IMR-90 (cell line): ENCODE measurements at regions not wholly inside any gene's neighbourhood (a gene's known extent, or its start where the extent isn't known, plus 50 kb on each side); places are given as distances from the start of the nearest gene placed in this dataset.

Experiments used
- ATAC-seq: fragments of 200-7000 bp; cut with Tn5 transposase; 2 replicates; pipeline ENCODE4 v1.9.1; 2020; ENCODE audit warnings: low read depth, mild to moderate bottlenecking, moderate library complexity
- BruUV-seq: library from RNA; stranded (reverse); fragments of 400-500 nt; replicated peaks from 2 replicates; lab custom pipeline; 2021; lab: Mats Ljungman, UMichigan
- CTCF ChIA-PET: fragments of 300-600 bp; formaldehyde crosslinking; extraction: SDS; loops from one replicate; lab custom pipeline; 2021; ENCODE audit warnings: antibody characterized with exemption; lab: Yijun Ruan, JAX
- POLR2A ChIA-PET: fragments of 300-600 bp; sonication (Branson Sonifier 250); formaldehyde crosslinking; loops from one replicate; lab custom pipeline; 2022; ENCODE audit warnings: antibody characterized with exemption; ENCODE audit not compliant: unreplicated experiment; lab: Charles Lee
- DNase-seq: peaks from one replicate; pipeline ENCODE4 v3.0.0; 2013
- H2AFZ ChIP-seq: replicated peaks from 2 replicates; pipeline ENCODE3; 2013; ENCODE audit warnings: low read length, mild to moderate bottlenecking; ENCODE audit not compliant: poor library complexity
- H2AK5ac ChIP-seq: 2 replicates; pipeline ENCODE4 v1.6.1; 2013; ENCODE audit warnings: low read depth, low read length, inconsistent platforms
- H2AK9ac ChIP-seq: replicated peaks from 2 replicates; pipeline ENCODE3; 2013; ENCODE audit warnings: mild to moderate bottlenecking, low read depth, low read length, moderate library complexity; ENCODE audit not compliant: poor library complexity
- H2BK120ac ChIP-seq: 2 replicates; pipeline ENCODE4 v1.6.1; 2013; ENCODE audit warnings: low read depth, low read length, inconsistent platforms
- H2BK15ac ChIP-seq: 3 replicates; pipeline ENCODE4 v1.6.1; 2013; ENCODE audit warnings: low read depth, low read length, inconsistent platforms
- H2BK20ac ChIP-seq: 2 replicates; pipeline ENCODE4 v1.6.1; 2013; ENCODE audit warnings: low read depth, mild to moderate bottlenecking, inconsistent platforms, low read length, moderate library complexity
- H2BK5ac ChIP-seq: 2 replicates; pipeline ENCODE4 v1.6.1; 2013; ENCODE audit warnings: mild to moderate bottlenecking, low read depth, low read length, inconsistent platforms; ENCODE audit not compliant: poor library complexity, severe bottlenecking
- H3K14ac ChIP-seq: replicated peaks from 2 replicates; pipeline ENCODE4 v1.6.1; 2013; ENCODE audit warnings: low read depth, low read length, inconsistent platforms
- H3K18ac ChIP-seq: 2 replicates; pipeline ENCODE4 v1.6.1; 2013; ENCODE audit warnings: low read depth, low read length, control low read depth
- H3K23ac ChIP-seq: 2 replicates; pipeline ENCODE4 v1.6.1; 2013; ENCODE audit warnings: low read depth, low read length, inconsistent platforms
- H3K27ac ChIP-seq: 2 replicates; pipeline ENCODE4 v1.5.1; 2013; ENCODE audit warnings: mild to moderate bottlenecking, control low read depth, low read length; ENCODE audit not compliant: insufficient read depth
- H3K27me3 ChIP-seq: 2 replicates; pipeline ENCODE4 v1.6.1; 2013; ENCODE audit warnings: low read length; ENCODE audit not compliant: control insufficient read depth, insufficient read depth
- H3K36me3 ChIP-seq: 2 replicates; pipeline ENCODE4 v1.6.1; 2013; ENCODE audit warnings: low read length, mixed read lengths; ENCODE audit not compliant: control insufficient read depth, insufficient read depth
- H3K4ac ChIP-seq: 2 replicates; pipeline ENCODE4 v1.6.1; 2013; ENCODE audit warnings: low read depth, low read length, inconsistent platforms
- H3K4me1 ChIP-seq: 2 replicates; pipeline ENCODE4 v1.6.1; 2013; ENCODE audit warnings: low read length, mixed read lengths; ENCODE audit not compliant: control insufficient read depth, insufficient read depth
- H3K4me2 ChIP-seq: 2 replicates; pipeline ENCODE4 v1.6.1; 2013; ENCODE audit warnings: low read depth, mild to moderate bottlenecking, control low read depth, low read length, moderate library complexity
- H3K4me3 ChIP-seq: 2 replicates; pipeline ENCODE4 v1.5.1; 2013; ENCODE audit warnings: low read depth, mild to moderate bottlenecking, control low read depth, low read length, moderate library complexity; ENCODE audit not compliant: insufficient read depth
- H3K56ac ChIP-seq: 2 replicates; pipeline ENCODE4 v1.6.1; 2013; ENCODE audit warnings: low read length, inconsistent platforms; ENCODE audit not compliant: insufficient read depth; ENCODE audit errors: extremely low read depth
- H3K79me1 ChIP-seq, 2 experiments: 2 replicates each; pipeline ENCODE4 v1.6.1; 2013; ENCODE audit warnings: low read length in 2 of 2, inconsistent platforms in 1 of 2, low read depth in 1 of 2
- H3K9ac ChIP-seq: 2 replicates; pipeline ENCODE4 v1.6.1; 2013; ENCODE audit warnings: low read depth, low read length, control low read depth
- H3K9me1 ChIP-seq: 2 replicates; pipeline ENCODE4 v1.6.1; 2013; ENCODE audit warnings: low read length, inconsistent platforms; ENCODE audit not compliant: insufficient read depth
- H3K9me3 ChIP-seq: 2 replicates; pipeline ENCODE4 v1.6.1; 2013; ENCODE audit warnings: low read length; ENCODE audit not compliant: control insufficient read depth, insufficient read depth
- H4K20me1 ChIP-seq: 2 replicates; pipeline ENCODE4 v1.6.1; 2013; ENCODE audit warnings: low read length, inconsistent platforms; ENCODE audit not compliant: insufficient read depth
- H4K5ac ChIP-seq: 2 replicates; pipeline ENCODE4 v1.6.1; 2013; ENCODE audit warnings: mild to moderate bottlenecking, low read depth, low read length, control low read depth
- H4K8ac ChIP-seq, 2 experiments: 2 replicates each; pipeline ENCODE4 v1.6.1; 2013; ENCODE audit warnings: low read depth in 2 of 2, low read length in 2 of 2, control low read depth in 1 of 2, inconsistent platforms in 1 of 2
- H4K91ac ChIP-seq: 2 replicates; pipeline ENCODE4 v1.6.1; 2013; ENCODE audit warnings: low read depth, low read length, inconsistent platforms; ENCODE audit not compliant: insufficient read depth
- CTCF ChIP-seq: conservative IDR thresholded peaks from 2 replicates; pipeline ENCODE4 v1.5.1; 2012; ENCODE audit warnings: mild to moderate bottlenecking, low read depth, low read length, improper control_type of control experiment
- FOS ChIP-seq: fragments of 150-350 bp; IDR thresholded peaks from 2 replicates; pipeline ENCODE4 v1.6.1; 2016; ENCODE audit warnings: low read depth, low read length
- MAFK ChIP-seq: IDR thresholded peaks from 2 replicates; pipeline ENCODE4 v1.6.1; 2012; ENCODE audit warnings: low read depth, low read length, improper control_type of control experiment
- MAZ ChIP-seq: IDR thresholded peaks from 2 replicates; pipeline ENCODE4 v1.6.1; 2012; ENCODE audit warnings: low read depth, mild to moderate bottlenecking, low read length, improper control_type of control experiment, moderate library complexity, borderline replicate concordance
- NFE2L2 ChIP-seq: fragments of 150-350 bp; IDR thresholded peaks from 2 replicates; pipeline ENCODE4 v1.6.1; 2016; ENCODE audit warnings: low read depth, mild to moderate bottlenecking, low read length
- RCOR1 ChIP-seq: IDR thresholded peaks from 2 replicates; pipeline ENCODE4 v1.6.1; 2012; ENCODE audit warnings: mild to moderate bottlenecking, low read length, improper control_type of control experiment; ENCODE audit not compliant: insufficient replicate concordance
- RFX5 ChIP-seq: IDR thresholded peaks from 2 replicates; pipeline ENCODE4 v1.8.0; 2012; ENCODE audit warnings: low read depth, mild to moderate bottlenecking, low read length, moderate library complexity
- WGBS, 2 experiments: methylation state at CpG; one replicate each; pipeline versions ENCODE4 v1.1.5 to v1.1.7; 2013; ENCODE audit warnings: missing lambda C conversion rate in 2 of 2; ENCODE audit not compliant: insufficient read length in 1 of 2; ENCODE audit errors: extremely low coverage in 2 of 2; 5-methylcytosine and 5-hydroxymethylcytosine counted together
- dilution Hi-C: fragments of 300-500 bp; cut with HindIII; formaldehyde crosslinking; loops from one replicate; pipeline ENCODE4 v1.14.3; 2018; ENCODE audit warnings: low sequenced_read_pairs; ENCODE audit not compliant: unreplicated experiment
- in situ Hi-C: fragments of 300-500 bp; cut with MboI; formaldehyde crosslinking; loops from 3 replicates; pipeline ENCODE4 v1.14.3; 2019; ENCODE audit warnings: low sequenced_read_pairs, inconsistent platforms, mixed read lengths
- intact Hi-C: fragments of 100-400 bp; cut with micrococcal nuclease; formaldehyde crosslinking; loops from 2 replicates; pipeline ENCODE4 v1.10.0; 2022

- TF ChIP-seq NFE2L2 = no peak
Measured at GRCh38 chr12:92570056-92570753, 132.6 kb upstream of the PLEKHG7 start (continued).

- POLR2A ChIA-PET = no interaction called here
- TF ChIP-seq RCOR1 = no peak
- no peak for TF ChIP-seq MAFK
- TF ChIP-seq CTCF = no peak
- TF ChIP-seq NFE2L2 = no peak
- no peak for TF ChIP-seq RFX5
- TF ChIP-seq MAZ = no peak
- no peak for TF ChIP-seq FOS
- no peak overlapping the region for H3K18ac ChIP-seq
- no peak overlapping the region for H3K23ac ChIP-seq
- DNase-seq (no peak), ATAC-seq (no peak)
- H3K27ac ChIP-seq = no peak overlapping the region
- intact Hi-C loops (loop anchor here (2.0 to 10.0 kb wide), 2 partner anchors 274 to 758 kb away; no protein-coding TSS in a partner anchor), dilution Hi-C loops (no loop called here), in situ Hi-C loops (loop anchor here (10.0 kb wide), 1 partner anchor 754 kb away; no protein-coding TSS in a partner anchor)
- H3K14ac ChIP-seq = peak overlapping the region; percentile 23; the same call in 1 of the 2 replicates
- H3K4ac ChIP-seq = no peak overlapping the region
- no peak overlapping the region for H4K5ac ChIP-seq
- H4K91ac ChIP-seq = no peak overlapping the region
- no peak overlapping the region for H2AK5ac ChIP-seq
- no peaks in the 10 kb centered on the region for H3K79me1 ChIP-seq
- no peak overlapping the region for H3K56ac ChIP-seq
- no peaks in the 10 kb centered on the region for H4K20me1 ChIP-seq
- CTCF ChIA-PET = interaction anchor here (1.5 kb wide), 1 partner anchor 1187 kb away, joined by 5 read pairs; no protein-coding TSS in a partner anchor
- H2BK20ac ChIP-seq = no peak overlapping the region
- no CpG with 5 or more reads among the region's 2 CpGs for WGBS, 2 experiments
- H2BK120ac ChIP-seq = no peak overlapping the region
- H3K9me3 ChIP-seq = no peaks in the 10 kb centered on the region
- no peak overlapping the region for H2AFZ ChIP-seq
- H2BK5ac ChIP-seq = no peak overlapping the region
- H3K9ac ChIP-seq = no peak overlapping the region
- no TSS peak for BruUV-seq
- H2BK15ac ChIP-seq = no peak overlapping the region; the same call in 2 of the 3 replicates
- H3K4me2 ChIP-seq = no peak overlapping the region
- H3K4me3 ChIP-seq = no peak overlapping the region
- H3K4me1 ChIP-seq = no peaks in the 10 kb centered on the region
- no peaks in the 10 kb centered on the region for H3K36me3 ChIP-seq
- no peaks in the 10 kb centered on the region for H3K9me1 ChIP-seq
- H2AK9ac ChIP-seq = no peak overlapping the region
- H3K27me3 ChIP-seq = no peaks in the 10 kb centered on the region
- H4K8ac ChIP-seq = no peak overlapping the region
Measured at GRCh38 chr12:92568691-92569090, 134.1 kb upstream of the PLEKHG7 start.
